ENCODE measurements at regions not wholly inside any gene's neighbourhood (a gene's known extent, or its start where the extent isn't known, plus 50 kb on each side); places are given as distances from the start of the nearest gene placed in this dataset.

- Histone ChIP-seq H3K4me3 (ENCODE audit: low read length in 2 of 2) (no peak overlapping the region), H3K36me3 (ENCODE audit: control insufficient read depth in 2 of 2, insufficient read depth in 2 of 2, low read length in 1 of 2) (no peaks in the 10 kb centered on the region), H3K27ac (ENCODE audit: low read depth in 1 of 2, low read length in 1 of 2) (no peak overlapping the region), H3K4me1 (ENCODE audit: control insufficient read depth in 2 of 2, insufficient read depth in 2 of 2, low read length in 2 of 2) (no peaks in the 10 kb centered on the region), H3K9me3 (ENCODE audit: control insufficient read depth in 2 of 2, insufficient read depth in 1 of 2, low read length in 1 of 2) (no peaks in the 10 kb centered on the region), H3K27me3 (ENCODE audit: control insufficient read depth in 2 of 2, insufficient read depth in 1 of 2, low read length in 1 of 2) (no peaks in the 10 kb centered on the region)
- no peak for DNase-seq (ENCODE audit: low read depth in 6 of 9, low spot score in 9 of 9)
- WGBS, result 57% methylated on average over 3 of the region's 3 CpGs
Measured at GRCh38 chr5:2663489-2663888, 88.0 kb downstream of the IRX2 start.

- Histone ChIP-seq H3K27me3 (ENCODE audit: control insufficient read depth in 2 of 2, insufficient read depth in 1 of 2, low read length in 1 of 2) (no peaks in the 10 kb centered on the region), H3K9me3 (ENCODE audit: control insufficient read depth in 2 of 2, insufficient read depth in 1 of 2, low read length in 1 of 2) (no peaks in the 10 kb centered on the region), H3K4me3 (ENCODE audit: low read length in 2 of 2) (no peak overlapping the region), H3K4me1 (ENCODE audit: control insufficient read depth in 2 of 2, insufficient read depth in 2 of 2, low read length in 2 of 2) (no peaks in the 10 kb centered on the region), H3K27ac (ENCODE audit: low read depth in 1 of 2, low read length in 1 of 2) (no peak overlapping the region), H3K36me3 (ENCODE audit: control insufficient read depth in 2 of 2, insufficient read depth in 2 of 2, low read length in 1 of 2) (no peaks in the 10 kb centered on the region)
- no peak for DNase-seq (ENCODE audit: low read depth in 6 of 9, low spot score in 9 of 9)
- 9% methylated on average over 8 of the region's 8 CpGs for WGBS
Measured at GRCh38 chr5:2660315-2660714, 91.2 kb downstream of the IRX2 start.

GRCh38 chr5:2658881-2659470 is 92.5 kb downstream of the IRX2 start:
- H3K4me3 ChIP-seq (ENCODE audit: low read length in 2 of 2), result no peak overlapping the region
- H3K27me3 ChIP-seq (ENCODE audit: control insufficient read depth in 2 of 2, insufficient read depth in 1 of 2, low read length in 1 of 2), result no peaks in the 10 kb centered on the region
- no peaks in the 10 kb centered on the region for H3K36me3 ChIP-seq (ENCODE audit: control insufficient read depth in 2 of 2, insufficient read depth in 2 of 2, low read length in 1 of 2)
- no peaks in the 10 kb centered on the region for H3K4me1 ChIP-seq (ENCODE audit: control insufficient read depth in 2 of 2, insufficient read depth in 2 of 2, low read length in 2 of 2)
- DNase-seq (ENCODE audit: low read depth in 6 of 9, low spot score in 9 of 9), result no peak
- H3K27ac ChIP-seq (ENCODE audit: low read depth in 1 of 2, low read length in 1 of 2), result no peak overlapping the region
- H3K9me3 ChIP-seq (ENCODE audit: control insufficient read depth in 2 of 2, insufficient read depth in 1 of 2, low read length in 1 of 2), result no peaks in the 10 kb centered on the region
- 79% methylated on average over 18 of the region's 18 CpGs for WGBS

GRCh38 chr5:2658447-2658846 is 93.0 kb downstream of the IRX2 start:
- 92% methylated on average over 11 of the region's 11 CpGs for WGBS
- no peaks in the 10 kb centered on the region for H3K36me3 ChIP-seq (ENCODE audit: control insufficient read depth in 2 of 2, insufficient read depth in 2 of 2, low read length in 1 of 2)
- H3K9me3 ChIP-seq (ENCODE audit: control insufficient read depth in 2 of 2, insufficient read depth in 1 of 2, low read length in 1 of 2), result no peaks in the 10 kb centered on the region
- DNase-seq (ENCODE audit: low read depth in 6 of 9, low spot score in 9 of 9), result no peak
- no peak overlapping the region for H3K4me3 ChIP-seq (ENCODE audit: low read length in 2 of 2)
- no peaks in the 10 kb centered on the region for H3K27me3 ChIP-seq (ENCODE audit: control insufficient read depth in 2 of 2, insufficient read depth in 1 of 2, low read length in 1 of 2)
- no peaks in the 10 kb centered on the region for H3K4me1 ChIP-seq (ENCODE audit: control insufficient read depth in 2 of 2, insufficient read depth in 2 of 2, low read length in 2 of 2)
- no peak overlapping the region for H3K27ac ChIP-seq (ENCODE audit: low read depth in 1 of 2, low read length in 1 of 2)

- no peak overlapping the region for H3K27ac ChIP-seq (ENCODE audit: low read depth in 1 of 2, low read length in 1 of 2)
- DNase-seq (ENCODE audit: low read depth in 6 of 9, low spot score in 9 of 9), result no peak
- H3K36me3 ChIP-seq (ENCODE audit: control insufficient read depth in 2 of 2, insufficient read depth in 2 of 2, low read length in 1 of 2), result no peaks in the 10 kb centered on the region
- H3K4me1 ChIP-seq (ENCODE audit: control insufficient read depth in 2 of 2, insufficient read depth in 2 of 2, low read length in 2 of 2), result no peaks in the 10 kb centered on the region
- WGBS, result 92% methylated on average over 13 of the region's 13 CpGs
- H3K27me3 ChIP-seq (ENCODE audit: control insufficient read depth in 2 of 2, insufficient read depth in 1 of 2, low read length in 1 of 2), result no peaks in the 10 kb centered on the region
- H3K9me3 ChIP-seq (ENCODE audit: control insufficient read depth in 2 of 2, insufficient read depth in 1 of 2, low read length in 1 of 2), result no peaks in the 10 kb centered on the region
- H3K4me3 ChIP-seq (ENCODE audit: low read length in 2 of 2), result no peak overlapping the region
Measured at GRCh38 chr5:2657151-2657550, 94.3 kb downstream of the IRX2 start.

GRCh38 chr5:2656206-2656605 is 95.3 kb downstream of the IRX2 start:
- no peak overlapping the region for H3K27ac ChIP-seq (ENCODE audit: low read depth in 1 of 2, low read length in 1 of 2)
- 68% methylated on average over 11 of the region's 11 CpGs for WGBS
- H3K4me1 ChIP-seq (ENCODE audit: control insufficient read depth in 2 of 2, insufficient read depth in 2 of 2, low read length in 2 of 2), result no peaks in the 10 kb centered on the region
- no peaks in the 10 kb centered on the region for H3K36me3 ChIP-seq (ENCODE audit: control insufficient read depth in 2 of 2, insufficient read depth in 2 of 2, low read length in 1 of 2)
- no peak for DNase-seq (ENCODE audit: low read depth in 6 of 9, low spot score in 9 of 9)
- no peaks in the 10 kb centered on the region for H3K9me3 ChIP-seq (ENCODE audit: control insufficient read depth in 2 of 2, insufficient read depth in 1 of 2, low read length in 1 of 2)
- H3K27me3 ChIP-seq (ENCODE audit: control insufficient read depth in 2 of 2, insufficient read depth in 1 of 2, low read length in 1 of 2), result no peaks in the 10 kb centered on the region
- H3K4me3 ChIP-seq (ENCODE audit: low read length in 2 of 2), result no peak overlapping the region

GRCh38 chr5:2653991-2654390 is 97.5 kb downstream of the IRX2 start:
- Histone ChIP-seq H3K27ac (ENCODE audit: low read depth in 1 of 2, low read length in 1 of 2) (no peak overlapping the region), H3K4me3 (ENCODE audit: low read length in 2 of 2) (no peak overlapping the region), H3K9me3 (ENCODE audit: control insufficient read depth in 2 of 2, insufficient read depth in 1 of 2, low read length in 1 of 2) (no peaks in the 10 kb centered on the region), H3K36me3 (ENCODE audit: control insufficient read depth in 2 of 2, insufficient read depth in 2 of 2, low read length in 1 of 2) (no peaks in the 10 kb centered on the region), H3K4me1 (ENCODE audit: control insufficient read depth in 2 of 2, insufficient read depth in 2 of 2, low read length in 2 of 2) (no peaks in the 10 kb centered on the region), H3K27me3 (ENCODE audit: control insufficient read depth in 2 of 2, insufficient read depth in 1 of 2, low read length in 1 of 2) (no peaks in the 10 kb centered on the region)
- DNase-seq (ENCODE audit: low read depth in 6 of 9, low spot score in 9 of 9), result no peak
- 75% methylated on average over 7 of the region's 7 CpGs for WGBS

- 76% methylated on average over 4 of the region's 4 CpGs for WGBS
- Histone ChIP-seq H3K27me3 (ENCODE audit: control insufficient read depth in 2 of 2, insufficient read depth in 1 of 2, low read length in 1 of 2) (no peaks in the 10 kb centered on the region), H3K4me3 (ENCODE audit: low read length in 2 of 2) (no peak overlapping the region), H3K9me3 (ENCODE audit: control insufficient read depth in 2 of 2, insufficient read depth in 1 of 2, low read length in 1 of 2) (no peaks in the 10 kb centered on the region), H3K36me3 (ENCODE audit: control insufficient read depth in 2 of 2, insufficient read depth in 2 of 2, low read length in 1 of 2) (no peaks in the 10 kb centered on the region), H3K27ac (ENCODE audit: low read depth in 1 of 2, low read length in 1 of 2) (no peak overlapping the region), H3K4me1 (ENCODE audit: control insufficient read depth in 2 of 2, insufficient read depth in 2 of 2, low read length in 2 of 2) (no peaks in the 10 kb centered on the region)
- no peak for DNase-seq (ENCODE audit: low read depth in 6 of 9, low spot score in 9 of 9)
Measured at GRCh38 chr5:2651116-2651515, 100.4 kb downstream of the IRX2 start.

- WGBS, result 67% methylated on average over 27 of the region's 27 CpGs
- no peaks in the 10 kb centered on the region for H3K4me1 ChIP-seq (ENCODE audit: control insufficient read depth in 2 of 2, insufficient read depth in 2 of 2, low read length in 2 of 2)
- no peaks in the 10 kb centered on the region for H3K9me3 ChIP-seq (ENCODE audit: control insufficient read depth in 2 of 2, insufficient read depth in 1 of 2, low read length in 1 of 2)
- no peak for DNase-seq (ENCODE audit: low read depth in 6 of 9, low spot score in 9 of 9)
- no peak overlapping the region for H3K4me3 ChIP-seq (ENCODE audit: low read length in 2 of 2)
- H3K36me3 ChIP-seq (ENCODE audit: control insufficient read depth in 2 of 2, insufficient read depth in 2 of 2, low read length in 1 of 2), result no peaks in the 10 kb centered on the region
- H3K27ac ChIP-seq (ENCODE audit: low read depth in 1 of 2, low read length in 1 of 2), result no peak overlapping the region
- H3K27me3 ChIP-seq (ENCODE audit: control insufficient read depth in 2 of 2, insufficient read depth in 1 of 2, low read length in 1 of 2), result peaks cover 0 to 5% of the 10 kb centered on the region in 2 donors
Measured at GRCh38 chr5:2642684-2643345, 108.7 kb downstream of the IRX2 start.

All from thymus (tissue), 11 donors.